ENCODE measurements at regions not wholly inside any gene's neighbourhood (a gene's known extent, or its start where the extent isn't known, plus 50 kb on each side); places are given as distances from the start of the nearest gene placed in this dataset.

- TF ChIP-seq CTCF (conservative IDR thresholded peaks at IDR 0.05 in 1 of 2, IDR thresholded peaks at IDR 0.05 in 1 of 2; ENCODE audit: low read depth in 1 of 2, low read length in 2 of 2) (no peak), EZH2 (IDR thresholded peaks at IDR 0.05; ENCODE audit: low read length, missing control alignments) (no peak)
Measured at GRCh38 chr12:90174198-90174510, 465.5 kb upstream of the ATP2B1 start.
